Small intestine (tissue), 7 donors: ENCODE measurements at regions not wholly inside any gene's neighbourhood (a gene's known extent, or its start where the extent isn't known, plus 50 kb on each side); places are given as distances from the start of the nearest gene placed in this dataset.

Source experiments
- DNase-seq, 2 donors: peaks; one replicate each; pipeline versions ENCODE4 v3.0.0 to v3.0.0-alpha.2; 2013
- FAIRE-seq: peaks from 2 replicates; lab custom pipeline; 2012; peaks lifted over from hg19 to GRCh38; lab: Jason Lieb, UNC
- H3K27ac ChIP-seq, 3 donors: one replicate each; pipeline ENCODE4 v1.5.1; 2013; ENCODE audit warnings: low read length in 2 of 3, mild to moderate bottlenecking in 2 of 3, control low read depth in 1 of 3, inconsistent platforms in 1 of 3, low read depth in 1 of 3, moderate library complexity in 1 of 3
- H3K27me3 ChIP-seq, 3 donors: one replicate each; pipeline ENCODE4 v1.6.1; 2013; ENCODE audit warnings: low read length in 3 of 3, inconsistent platforms in 1 of 3; ENCODE audit not compliant: control insufficient read depth in 3 of 3, insufficient read depth in 3 of 3
- H3K36me3 ChIP-seq, 3 donors: one replicate each; pipeline ENCODE4 v1.6.1; 2013; ENCODE audit warnings: low read length in 3 of 3, inconsistent platforms in 1 of 3, low read depth in 1 of 3, mild to moderate bottlenecking in 1 of 3, moderate library complexity in 1 of 3; ENCODE audit not compliant: control insufficient read depth in 3 of 3, insufficient read depth in 2 of 3
- H3K4me1 ChIP-seq, 3 donors: one replicate each; pipeline ENCODE4 v1.6.1; 2013; ENCODE audit warnings: low read length in 2 of 3, inconsistent platforms in 1 of 3, low read depth in 1 of 3, mild to moderate bottlenecking in 1 of 3, moderate library complexity in 1 of 3; ENCODE audit not compliant: control insufficient read depth in 3 of 3, insufficient read depth in 2 of 3
- H3K4me3 ChIP-seq, 3 donors: one replicate each; pipeline ENCODE4 v1.5.1; 2013; ENCODE audit warnings: low read length in 3 of 3, control low read depth in 1 of 3, inconsistent platforms in 1 of 3, low read depth in 1 of 3, mild to moderate bottlenecking in 1 of 3, moderate library complexity in 1 of 3
- H3K9me3 ChIP-seq, 2 donors: one replicate each; pipeline ENCODE4 v1.6.1; 2013; ENCODE audit warnings: low read depth in 1 of 2, low read length in 1 of 2; ENCODE audit not compliant: control insufficient read depth in 2 of 2, insufficient read depth in 1 of 2
- WGBS, 3 donors: extraction: QIAGEN DNeasy Blood & Tissue Kit; methylation state at CpG; one replicate each; pipeline ENCODE4 v1.1.7; 2013; 5-methylcytosine and 5-hydroxymethylcytosine counted together
- donor health status: healthy with polysubstance abuse.
- donor health status: control.
- donor health status: control.
- donor health status: Bipolar disorder and iron deficiency.
- donor health status: healthy.

GRCh38 chr3:21879184-21879886 is 128.3 kb upstream of the ZNF385D start:
- H3K4me3 ChIP-seq, result no peak overlapping the region
- H3K4me1 ChIP-seq, result no peaks in the 10 kb centered on the region
- H3K27ac ChIP-seq, result no peak overlapping the region
- no peaks in the 10 kb centered on the region for H3K36me3 ChIP-seq
- H3K9me3 ChIP-seq, result no peaks in the 10 kb centered on the region
- DNase-seq (no peak), FAIRE-seq (no peak)
- 55 to 77% (median 71%) methylated on average over 7 of the region's 7 CpGs for WGBS, 3 donors
- no peaks in the 10 kb centered on the region for H3K27me3 ChIP-seq

- Histone ChIP-seq H3K4me3 (no peak overlapping the region), H3K36me3 (no peaks in the 10 kb centered on the region), H3K4me1 (no peaks in the 10 kb centered on the region), H3K27ac (no peak overlapping the region), H3K9me3 (no peaks in the 10 kb centered on the region), H3K27me3 (no peaks in the 10 kb centered on the region)
- FAIRE-seq, result no peak
- no peak for DNase-seq
- 70 to 93% (median 91%) methylated on average over 2 of the region's 2 CpGs for WGBS, 3 donors
These were observed 137.6 kb upstream of the ZNF385D start for GRCh38 chr3:21888656-21889055.

- no peak overlapping the region for H3K27ac ChIP-seq
- no peaks in the 10 kb centered on the region for H3K9me3 ChIP-seq
- no peak overlapping the region for H3K4me3 ChIP-seq
- no peaks in the 10 kb centered on the region for H3K4me1 ChIP-seq
- 90 to 100% (median 91%) methylated on average over 2 of the region's 2 CpGs for WGBS, 3 donors
- no peaks in the 10 kb centered on the region for H3K27me3 ChIP-seq
- H3K36me3 ChIP-seq, result no peaks in the 10 kb centered on the region
- FAIRE-seq (no peak), DNase-seq (peak in 1 of 2 donors; percentile 0)
These were observed 138.2 kb upstream of the ZNF385D start for GRCh38 chr3:21889166-21889565.

GRCh38 chr3:21892104-21892503 is 141.1 kb upstream of the ZNF385D start:
- WGBS, 3 donors, result 84 to 85% (median 84%) methylated on average over 2 of the region's 2 CpGs
- H3K9me3 ChIP-seq, result no peaks in the 10 kb centered on the region
- no peaks in the 10 kb centered on the region for H3K27me3 ChIP-seq
- FAIRE-seq, result no peak
- no peaks in the 10 kb centered on the region for H3K4me1 ChIP-seq
- DNase-seq, result no peak
- no peak overlapping the region for H3K4me3 ChIP-seq
- H3K27ac ChIP-seq, result no peak overlapping the region
- H3K36me3 ChIP-seq, result no peaks in the 10 kb centered on the region

GRCh38 chr3:21893242-21893641 is 142.2 kb upstream of the ZNF385D start:
- WGBS, 3 donors, result 60 to 72% (median 62%) methylated on average over 3 of the region's 3 CpGs
- DNase-seq (no peak), FAIRE-seq (no peak)
- no peaks in the 10 kb centered on the region for H3K36me3 ChIP-seq
- no peak overlapping the region for H3K4me3 ChIP-seq
- H3K4me1 ChIP-seq, result no peaks in the 10 kb centered on the region
- H3K27ac ChIP-seq, result no peak overlapping the region
- no peaks in the 10 kb centered on the region for H3K9me3 ChIP-seq
- H3K27me3 ChIP-seq, result no peaks in the 10 kb centered on the region

GRCh38 chr3:21894459-21895340 is 143.7 kb upstream of the ZNF385D start:
- Histone ChIP-seq H3K9me3 (no peaks in the 10 kb centered on the region), H3K27me3 (no peaks in the 10 kb centered on the region), H3K27ac (no peak overlapping the region), H3K36me3 (no peaks in the 10 kb centered on the region), H3K4me3 (no peak overlapping the region), H3K4me1 (no peaks in the 10 kb centered on the region)
- DNase-seq (peak in 1 of 2 donors; percentile 7), FAIRE-seq (peak; percentile 41)
- 61 to 71% (median 67%) methylated on average over 3 of the region's 3 CpGs for WGBS, 3 donors

GRCh38 chr3:21898316-21898715 is 147.3 kb upstream of the ZNF385D start:
- Histone ChIP-seq H3K27me3 (no peaks in the 10 kb centered on the region), H3K27ac (no peak overlapping the region), H3K9me3 (no peaks in the 10 kb centered on the region), H3K36me3 (no peaks in the 10 kb centered on the region), H3K4me1 (no peaks in the 10 kb centered on the region), H3K4me3 (no peak overlapping the region)
- FAIRE-seq (no peak), DNase-seq (no peak)

GRCh38 chr3:21901484-21901883 is 150.5 kb upstream of the ZNF385D start:
- Histone ChIP-seq H3K9me3 (no peaks in the 10 kb centered on the region), H3K27ac (no peak overlapping the region), H3K36me3 (no peaks in the 10 kb centered on the region), H3K4me3 (no peak overlapping the region), H3K27me3 (no peaks in the 10 kb centered on the region), H3K4me1 (no peaks in the 10 kb centered on the region)
- WGBS, 3 donors, result 64 to 69% (median 66%) methylated on average over 4 of the region's 4 CpGs
- DNase-seq, result no peak
- no peak for FAIRE-seq
